RKO (cell line): ENCODE measurements at regions not wholly inside any gene's neighbourhood (a gene's known extent, or its start where the extent isn't known, plus 50 kb on each side); places are given as distances from the start of the nearest gene placed in this dataset.

Experiments used
- DNase-seq: peaks from one replicate; pipeline ENCODE4 v3.0.0-alpha.2; 2016; ENCODE audit warnings: low spot score

- DNase-seq = no peak
Measured at GRCh38 chr14:76664790-76665189, 96.5 kb upstream of the VASH1 start.

DNA sequence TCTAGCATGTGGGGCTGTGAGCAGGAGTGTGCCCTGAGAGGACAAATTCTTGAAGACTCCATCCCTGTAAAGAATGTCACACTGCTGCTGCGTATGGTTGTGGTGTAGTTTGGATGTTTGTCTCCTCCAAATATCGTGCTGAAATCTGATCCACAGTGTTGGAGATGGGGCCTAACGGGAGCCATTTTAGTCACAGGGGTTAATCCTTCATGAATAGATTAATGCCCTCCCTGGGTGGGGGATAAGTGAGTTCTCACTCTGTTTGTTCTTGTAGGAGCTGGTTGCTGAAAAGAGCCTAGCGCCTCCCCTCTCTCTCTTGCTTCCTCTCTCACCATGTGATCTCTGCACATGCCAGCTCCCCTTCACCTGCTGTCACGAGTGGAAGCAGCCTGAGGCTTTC, 94.5 kb upstream of the VASH1 start:
- no peak for DNase-seq

DNA sequence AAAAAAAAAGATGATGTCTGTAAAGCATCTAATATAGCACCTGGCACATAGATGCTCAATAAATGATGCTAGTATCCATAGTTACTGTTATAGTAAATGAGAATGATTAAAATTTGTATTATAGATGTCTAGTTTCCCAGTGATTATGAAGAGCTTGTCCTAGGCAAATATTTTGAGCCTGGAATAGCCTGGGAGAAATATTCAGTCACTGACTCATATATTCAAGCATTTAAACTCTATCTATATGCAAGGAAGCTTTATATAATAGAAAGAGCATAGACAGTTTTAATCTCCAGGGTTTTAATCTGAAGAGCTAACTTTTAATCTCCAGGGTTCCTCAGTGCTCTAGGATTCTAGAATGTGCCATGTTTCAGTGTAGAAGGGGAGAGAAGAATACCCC, 91.5 kb upstream of the VASH1 start:
- DNase-seq = no peak

- DNase-seq = no peak
Measured at GRCh38 chr14:76672123-76672522, 89.1 kb upstream of the VASH1 start.

DNA sequence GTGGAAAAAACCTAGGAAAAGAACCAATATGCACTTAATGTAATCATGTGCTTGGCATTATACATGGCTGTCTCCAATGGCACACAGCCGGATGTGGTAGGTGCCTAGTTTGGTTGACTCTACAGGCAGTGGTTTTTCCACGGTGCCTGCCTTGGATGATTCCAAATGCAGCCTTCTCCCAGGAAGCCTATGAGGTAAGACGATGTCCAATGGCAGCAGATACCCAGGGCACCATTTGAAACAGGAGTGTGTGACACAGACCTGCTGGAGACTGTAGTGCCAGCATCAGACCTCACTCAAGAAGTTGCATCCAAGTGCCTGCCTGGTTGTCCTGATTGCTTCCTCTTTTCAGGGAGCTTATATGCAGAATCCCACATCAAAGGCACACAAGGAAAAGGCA, 88.0 kb upstream of the VASH1 start:
- no peak for DNase-seq

DNA sequence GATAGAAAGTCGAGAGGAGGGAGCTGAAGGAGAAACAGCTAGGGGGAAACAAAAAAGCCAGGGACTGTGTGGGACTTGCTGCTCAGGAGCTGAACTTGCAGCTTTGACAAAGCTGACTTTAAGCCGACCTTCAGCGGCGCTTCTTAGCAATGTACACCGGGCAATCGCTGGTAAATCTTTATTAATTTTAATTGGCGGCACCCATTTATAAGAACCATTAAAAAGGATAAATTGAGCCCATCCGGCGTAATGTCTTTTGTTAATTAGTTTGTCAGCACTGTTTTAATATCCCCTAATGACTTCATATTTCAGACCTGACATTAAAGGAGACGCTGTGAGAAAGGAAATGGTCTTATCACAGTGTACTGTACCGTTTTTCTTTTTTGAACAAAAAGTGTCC, 86.2 kb upstream of the VASH1 start:
- DNase-seq = no peak

DNA sequence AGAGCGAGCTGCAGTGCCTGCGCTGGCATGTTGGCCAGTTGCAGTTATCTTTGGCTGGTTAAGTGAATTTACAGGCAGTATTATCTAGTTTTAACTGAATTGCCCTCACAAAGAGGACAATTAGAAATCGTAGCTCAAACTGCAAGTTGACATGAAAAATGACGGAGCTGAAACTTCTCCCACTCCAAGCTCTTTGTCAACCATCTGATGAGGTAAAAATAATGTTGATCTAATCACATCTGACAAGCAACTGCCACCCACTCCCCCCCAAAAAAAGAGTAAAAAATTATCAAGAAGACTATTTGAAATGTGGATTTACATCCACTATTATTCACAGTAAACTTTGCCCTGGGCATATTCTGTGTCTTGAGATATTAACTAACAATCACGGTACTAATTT, 84.7 kb upstream of the VASH1 start:
- DNase-seq = no peak

- DNase-seq = no peak
Measured at GRCh38 chr14:76677534-76678145, 83.6 kb upstream of the VASH1 start.

DNA sequence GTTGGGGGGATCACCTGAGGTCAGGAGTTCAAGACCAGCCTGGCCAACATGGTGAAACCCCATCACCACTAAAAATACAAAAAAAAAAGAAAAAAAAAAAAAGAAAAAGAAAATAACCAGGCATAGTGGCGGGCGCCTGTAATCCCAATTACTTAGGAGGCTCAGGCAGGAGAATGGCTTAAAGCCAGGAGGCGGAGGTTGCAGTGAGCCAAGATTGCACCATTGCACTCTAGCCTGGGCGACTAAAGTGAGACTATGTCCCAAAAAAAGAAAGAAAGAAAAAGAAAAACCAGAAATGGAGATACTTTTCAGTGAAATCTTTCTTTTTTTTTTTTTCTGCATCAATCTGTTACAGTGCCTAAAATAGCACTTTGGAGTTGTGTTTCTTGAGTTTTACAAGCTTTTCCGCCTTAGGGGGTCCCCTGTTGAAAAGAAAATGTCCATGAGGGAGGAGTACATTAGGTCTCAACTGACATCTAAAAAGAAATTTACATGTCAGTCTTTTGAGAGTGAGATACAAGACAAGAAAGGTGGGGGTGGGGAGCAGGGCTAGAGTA, 82.9 kb upstream of the VASH1 start:
- no peak for DNase-seq

GRCh38 chr14:76682367-76682766, 78.9 kb upstream of the VASH1 start:
- DNase-seq = no peak

DNA sequence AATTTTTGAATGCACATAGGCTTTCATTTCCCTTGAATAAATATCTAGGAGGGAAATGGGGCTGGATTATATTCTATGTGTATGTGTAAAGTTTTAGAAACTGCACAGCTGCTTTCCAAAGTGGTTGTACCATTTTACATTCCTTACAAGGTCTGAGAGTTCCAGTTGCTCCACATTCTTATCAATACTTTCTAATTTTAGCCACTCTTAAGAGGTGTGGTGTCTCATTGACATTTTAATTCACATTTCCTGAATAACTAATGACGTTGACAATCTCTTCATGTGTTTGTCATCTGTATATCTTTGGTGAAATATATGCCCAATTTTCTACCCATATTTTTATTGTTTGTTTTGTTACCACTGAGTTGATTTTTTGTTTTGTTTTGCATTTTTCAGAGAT, 74.6 kb upstream of the VASH1 start:
- no peak for DNase-seq

DNA sequence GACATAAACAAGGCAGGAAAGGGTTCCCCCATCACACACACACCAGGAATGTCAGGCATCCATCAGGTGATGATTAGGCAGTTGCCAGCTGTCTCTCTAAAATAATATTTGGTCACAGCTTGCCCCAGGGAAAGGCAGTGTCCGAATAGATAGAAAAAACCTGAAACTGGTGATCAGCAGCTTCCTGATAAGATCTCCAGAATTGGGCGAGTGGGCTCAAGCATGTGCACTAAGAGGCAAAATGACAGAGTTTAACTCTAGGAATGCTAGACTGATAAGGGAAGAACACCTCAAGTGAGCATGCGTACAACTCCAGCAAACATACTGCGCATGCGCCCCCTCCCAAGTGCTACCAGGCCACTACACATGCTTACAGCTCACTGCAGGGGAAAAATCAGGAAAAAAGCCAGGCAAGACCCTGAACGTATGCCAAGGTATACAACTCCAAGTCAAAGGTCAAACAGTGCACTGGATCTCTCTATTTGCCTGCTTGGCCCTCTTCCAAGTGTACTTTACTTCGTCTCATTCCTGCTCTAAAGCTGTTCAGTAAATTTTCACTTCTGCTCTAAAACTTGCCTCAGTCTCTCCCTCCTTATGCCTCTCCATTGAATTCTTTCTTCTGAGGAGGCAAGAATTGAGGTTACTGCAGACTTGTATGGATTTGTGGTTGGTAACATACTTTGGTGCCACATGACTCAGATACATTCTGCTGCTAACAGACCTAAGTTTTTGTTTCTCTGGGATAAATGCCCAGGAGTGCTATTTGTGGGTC, 73.5 kb upstream of the VASH1 start:
- no peak for DNase-seq

DNA sequence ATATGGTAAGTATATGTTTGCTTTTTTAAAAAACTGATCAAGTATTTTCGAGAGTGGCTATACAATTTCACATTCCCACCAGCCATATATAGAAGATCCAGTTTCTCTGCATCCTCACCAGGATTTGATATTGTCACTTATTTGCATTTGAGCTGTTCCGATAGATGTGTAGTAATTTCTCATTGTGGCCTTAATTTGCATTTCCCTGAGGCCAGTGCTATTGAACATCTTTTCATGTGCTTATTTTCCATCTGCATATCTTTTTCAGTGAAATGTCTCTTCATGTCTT, 72.9 kb upstream of the VASH1 start:
- DNase-seq = no peak

GRCh38 chr14:76690502-76691105, 70.7 kb upstream of the VASH1 start:
- DNase-seq = no peak

DNA sequence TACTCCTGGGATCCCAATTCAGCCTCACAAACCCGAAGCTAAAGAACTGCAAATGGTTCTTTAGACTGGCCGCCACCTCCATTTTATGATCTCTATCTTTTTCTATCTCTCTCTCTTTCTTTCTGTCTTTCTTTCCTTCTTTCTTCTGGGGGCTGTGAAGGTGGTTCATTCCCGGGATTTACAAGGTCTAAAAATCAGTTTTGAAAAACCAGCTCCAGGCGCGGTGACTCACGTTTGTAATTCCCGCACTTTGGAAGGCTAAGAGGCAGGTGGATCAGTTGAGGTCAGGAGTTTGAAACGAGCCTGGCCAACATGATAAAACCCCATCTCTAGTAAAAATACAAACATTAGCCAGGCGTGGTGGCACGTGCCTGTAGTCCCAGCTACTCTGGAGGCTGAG, 67.2 kb upstream of the VASH1 start:
- no peak for DNase-seq

- no peak for DNase-seq
Measured at GRCh38 chr14:76695263-76695920, 65.9 kb upstream of the VASH1 start.

DNA sequence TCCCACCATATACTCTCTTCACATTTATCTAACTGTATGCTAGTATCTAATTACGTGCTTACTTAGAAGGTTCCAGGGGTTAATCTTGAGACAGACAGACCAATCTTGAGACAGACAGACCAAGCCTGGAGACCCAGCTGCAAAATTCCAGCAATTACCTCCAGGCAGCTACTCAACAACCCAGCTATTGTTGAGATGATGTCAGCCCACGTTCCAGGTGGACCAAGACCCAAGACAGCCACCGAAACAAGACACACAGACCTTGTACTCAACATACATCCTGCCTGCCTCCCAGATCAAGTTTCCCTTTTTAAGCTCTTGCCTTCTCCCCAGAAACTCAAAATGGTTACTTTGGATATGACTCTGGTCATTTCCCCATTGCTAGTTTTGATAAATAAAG, 64.9 kb upstream of the VASH1 start:
- no peak for DNase-seq

DNA sequence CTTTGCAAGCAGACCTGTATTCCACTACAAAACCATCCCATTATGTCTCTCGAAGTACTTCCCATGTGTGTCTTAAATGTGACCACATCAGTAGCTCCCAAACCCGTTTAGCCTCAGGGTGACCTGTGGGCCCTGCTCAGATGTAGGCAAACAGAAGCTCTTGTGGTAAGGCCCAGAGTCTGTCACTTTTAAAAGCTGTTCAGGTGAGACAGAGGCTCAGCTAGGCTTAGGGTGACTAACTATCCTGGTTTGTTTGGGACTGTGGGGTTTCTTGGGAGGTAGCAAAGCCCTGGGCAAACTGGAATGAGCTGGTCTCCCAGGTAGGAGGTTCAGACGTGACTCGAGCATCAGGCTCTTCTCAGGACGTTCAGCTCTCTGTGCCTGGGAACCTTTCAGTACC, 64.5 kb upstream of the VASH1 start:
- no peak for DNase-seq

- DNase-seq = no peak
Measured at GRCh38 chr14:76697246-76697905, 63.9 kb upstream of the VASH1 start.

GRCh38 chr14:76698191-76698590, 63.1 kb upstream of the VASH1 start:
- no peak for DNase-seq

DNA sequence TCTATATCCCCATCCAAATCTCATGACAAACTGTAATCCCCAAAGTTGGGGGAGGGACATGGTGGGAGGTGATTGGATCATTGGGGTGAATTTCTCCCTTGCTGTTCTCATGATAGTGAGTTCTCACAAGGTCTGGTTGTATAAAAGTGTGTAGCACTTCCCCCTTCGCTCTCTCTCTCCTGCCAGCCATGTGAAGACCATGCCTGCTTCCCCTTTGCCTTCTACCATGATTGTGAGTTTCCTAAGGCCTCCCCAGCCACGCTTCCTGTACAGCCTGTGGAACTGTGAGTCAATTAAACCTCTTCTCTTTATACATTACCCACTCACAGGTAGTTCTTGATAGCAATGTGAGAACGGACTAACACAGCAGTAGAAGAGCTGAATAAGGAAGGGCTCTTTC, 62.6 kb upstream of the VASH1 start:
- no peak for DNase-seq

- no peak for DNase-seq
Measured at GRCh38 chr14:76699209-76699938, 61.9 kb upstream of the VASH1 start.
